ENCODE measurements at regions not wholly inside any gene's neighbourhood (a gene's known extent, or its start where the extent isn't known, plus 50 kb on each side); places are given as distances from the start of the nearest gene placed in this dataset.

DNA sequence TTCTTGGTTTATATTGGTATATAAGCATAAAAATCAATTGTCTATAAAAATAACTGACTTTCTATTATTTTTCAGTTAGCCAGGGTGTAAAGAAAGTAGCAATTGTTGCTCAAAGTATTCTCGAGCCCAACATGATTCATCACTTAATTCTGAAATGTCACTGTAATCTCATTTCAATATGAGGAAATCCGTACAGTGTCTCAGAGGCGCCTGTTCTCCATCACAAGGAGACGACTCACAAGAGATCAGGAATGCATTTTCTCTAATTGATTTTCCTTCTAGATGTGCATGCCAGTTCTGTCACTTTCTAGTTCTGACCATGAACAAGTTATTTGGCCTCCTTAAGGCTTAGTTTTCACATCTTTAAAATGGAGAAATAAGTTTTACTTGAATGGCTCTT lies 753.1 kb downstream of the MAFB start (continued):
- no peak for TF ChIP-seq SUZ12 (IDR thresholded peaks at IDR 0.05; ENCODE audit: low read length)
- no peak for TF ChIP-seq HDAC6 (IDR thresholded peaks at IDR 0.05; ENCODE audit: low read depth, low read length)
- TF ChIP-seq, protein P1, sequence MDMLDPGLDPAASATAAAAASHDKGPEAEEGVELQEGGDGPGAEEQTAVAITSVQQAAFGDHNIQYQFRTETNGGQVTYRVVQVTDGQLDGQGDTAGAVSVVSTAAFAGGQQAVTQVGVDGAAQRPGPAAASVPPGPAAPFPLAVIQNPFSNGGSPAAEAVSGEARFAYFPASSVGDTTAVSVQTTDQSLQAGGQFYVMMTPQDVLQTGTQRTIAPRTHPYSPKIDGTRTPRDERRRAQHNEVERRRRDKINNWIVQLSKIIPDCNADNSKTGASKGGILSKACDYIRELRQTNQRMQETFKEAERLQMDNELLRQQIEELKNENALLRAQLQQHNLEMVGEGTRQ (IDR thresholded peaks at IDR 0.05; ENCODE audit: low read length), result no peak
- TF ChIP-seq EZH2 (IDR thresholded peaks at IDR 0.05; ENCODE audit: low read depth, low read length, severe bottlenecking), result no peak
- no peak for TF ChIP-seq SP2 (IDR thresholded peaks at IDR 0.05; ENCODE audit: low read length)
- no peak for TF ChIP-seq SP4 (IDR thresholded peaks at IDR 0.05; ENCODE audit: low read length)
- no peak for TF ChIP-seq CBX5 (IDR thresholded peaks at IDR 0.05; ENCODE audit: low read depth, low read length)
- TF ChIP-seq GTF2F1 (IDR thresholded peaks at IDR 0.05; ENCODE audit: borderline replicate concordance, low read depth, low read length), result no peak
- TF ChIP-seq CTBP2 (IDR thresholded peaks at IDR 0.05; ENCODE audit: borderline replicate concordance, insufficient read depth, insufficient read length, low read length), result no peak
- TF ChIP-seq SIX5 (IDR thresholded peaks at IDR 0.05; ENCODE audit: low read depth, low read length), result no peak
